Putamen (tissue), 1 donor: ENCODE measurements at regions not wholly inside any gene's neighbourhood (a gene's known extent, or its start where the extent isn't known, plus 50 kb on each side); places are given as distances from the start of the nearest gene placed in this dataset.
"Not testable (repeated sequence)": the region's sequence is repeated elsewhere in the genome, so short reads cannot be mapped to it uniquely, and the experiment has no call there.

Source experiments
- DNase-seq: peaks from one replicate; pipeline ENCODE4 v3.0.0-alpha.2; 2016; ENCODE audit warnings: low spot score

GRCh38 chr7:81833401-81833800 is 63.6 kb upstream of the HGF start:
- no peak for DNase-seq

- DNase-seq = no peak
These were observed 62.0 kb upstream of the HGF start for GRCh38 chr7:81831883-81832282.

GRCh38 chr7:81829511-81829910 is 59.7 kb upstream of the HGF start:
- not testable (repeated sequence) for DNase-seq

- DNase-seq = no peak
These were observed 53.0 kb upstream of the HGF start for GRCh38 chr7:81822811-81823210.

- DNase-seq = no peak
These were observed 50.0 kb upstream of the HGF start for GRCh38 chr7:81819861-81820260.
